ENCODE measurements at regions not wholly inside any gene's neighbourhood (a gene's known extent, or its start where the extent isn't known, plus 50 kb on each side); places are given as distances from the start of the nearest gene placed in this dataset.
A peak's percentile ranks its signal among the peaks of the same experiment; 100 is the strongest.
"Not testable (repeated sequence)": the region's sequence is repeated elsewhere in the genome, so short reads cannot be mapped to it uniquely, and the experiment has no call there.

DNA sequence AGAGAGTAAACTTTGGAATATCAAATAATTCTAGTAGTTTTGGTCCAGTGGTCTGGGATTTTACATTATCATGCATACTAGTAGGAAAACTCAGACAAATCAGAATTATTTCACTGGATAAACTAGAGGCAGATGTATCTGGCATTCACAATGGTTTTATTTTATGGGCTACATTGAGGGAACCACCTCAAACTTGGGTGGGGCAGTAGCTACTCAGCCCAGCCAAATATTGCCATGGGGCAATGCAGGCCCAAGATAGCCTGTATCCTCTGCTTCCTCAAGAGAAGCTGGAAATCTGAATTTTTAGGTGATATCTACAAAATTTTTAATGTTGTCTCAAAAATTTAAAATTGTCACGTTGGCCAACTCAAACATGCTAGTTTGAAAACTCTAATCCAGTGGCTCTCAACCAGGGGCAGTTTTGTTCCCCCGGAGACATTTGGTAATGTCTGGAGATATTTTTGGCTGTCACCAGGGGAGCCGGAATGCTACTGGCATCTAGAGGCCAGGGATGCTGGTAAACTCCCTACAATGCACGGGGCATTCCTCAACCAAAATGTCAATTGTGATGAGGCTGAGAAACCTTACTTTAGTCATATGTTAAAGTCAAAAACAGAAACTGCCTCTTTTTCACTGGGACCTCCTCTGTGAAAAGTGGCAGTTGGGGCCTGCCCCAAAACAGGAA lies 172.8 kb upstream of the SPRED2 start:
- DNase-seq (ENCODE audit: low read depth), result no peak

GRCh38 chr2:65604246-65604645 lies 171.8 kb upstream of the SPRED2 start:
- DNase-seq (ENCODE audit: low read depth), result peak; percentile 48

GRCh38 chr2:65602603-65603235 lies 170.3 kb upstream of the SPRED2 start:
- DNase-seq (ENCODE audit: low read depth), result no peak

- DNase-seq (ENCODE audit: low read depth), result not testable (repeated sequence)
Observed at GRCh38 chr2:65600871-65601270, 168.5 kb upstream of the SPRED2 start.

DNA sequence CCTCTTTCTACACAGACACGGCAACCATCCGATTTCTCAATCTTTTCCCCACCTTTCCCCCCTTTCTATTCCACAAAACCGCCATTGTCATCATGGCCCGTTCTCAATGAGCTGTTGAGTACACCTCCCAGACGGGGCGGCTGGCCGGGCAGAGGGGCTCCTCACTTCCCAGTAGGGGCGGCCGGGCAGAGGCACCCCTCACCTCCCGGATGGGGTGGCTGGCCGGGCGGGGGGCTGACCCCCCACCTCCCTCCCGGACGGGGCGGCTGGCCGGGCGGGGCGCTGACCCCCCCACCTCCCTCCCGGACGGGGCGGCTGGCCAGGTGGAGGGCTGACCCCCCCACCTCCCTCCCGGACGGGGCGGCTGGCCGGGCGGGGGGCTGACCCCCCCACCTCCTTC lies 168.0 kb upstream of the SPRED2 start:
- DNase-seq (ENCODE audit: low read depth), result not testable (repeated sequence)

DNA sequence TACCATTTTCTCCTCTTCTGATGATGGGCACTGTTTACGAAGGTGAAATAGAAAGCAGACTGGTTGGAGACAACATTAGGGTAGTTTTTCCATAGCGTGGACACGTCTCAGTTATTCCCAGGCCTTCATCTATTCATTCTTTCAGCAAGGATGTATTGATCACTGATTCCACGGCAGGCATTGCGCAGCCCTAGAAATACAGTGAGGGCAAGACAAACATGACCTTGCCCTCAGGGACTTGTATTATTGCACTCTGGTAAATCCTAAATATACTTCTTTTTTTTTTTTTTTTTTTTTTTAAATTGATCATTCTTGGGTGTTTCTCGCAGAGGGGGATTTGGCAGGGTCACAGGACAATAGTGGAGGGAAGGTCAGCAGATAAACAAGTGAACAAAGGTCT lies 167.3 kb upstream of the SPRED2 start:
- DNase-seq (ENCODE audit: low read depth), result no peak

- DNase-seq (ENCODE audit: low read depth), result no peak
Observed at GRCh38 chr2:65598996-65599395, 166.6 kb upstream of the SPRED2 start.

GRCh38 chr2:65598264-65598663 lies 165.9 kb upstream of the SPRED2 start:
- no peak for DNase-seq (ENCODE audit: low read depth)

DNA sequence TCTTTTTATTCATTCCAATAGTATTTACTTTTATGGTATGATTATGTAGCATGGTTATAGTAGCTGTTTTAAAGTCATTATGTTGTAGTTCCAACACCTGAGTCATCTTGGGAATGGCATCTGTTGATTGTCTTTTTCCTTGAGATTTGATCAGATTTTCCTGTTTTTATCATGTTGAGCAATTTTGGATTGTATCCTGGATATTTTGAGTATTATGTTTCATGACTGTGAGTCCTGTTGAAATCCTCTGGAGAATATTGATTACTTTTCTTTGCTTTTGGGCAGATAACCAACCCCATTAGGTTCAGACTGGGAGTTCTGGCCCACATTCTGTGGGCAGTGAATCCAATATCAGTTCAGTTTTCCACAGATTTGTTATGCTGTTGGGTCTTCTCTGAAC lies 163.2 kb upstream of the SPRED2 start:
- DNase-seq (ENCODE audit: low read depth), result no peak

GRCh38 chr2:65594150-65594549 lies 161.8 kb upstream of the SPRED2 start:
- no peak for DNase-seq (ENCODE audit: low read depth)

DNA sequence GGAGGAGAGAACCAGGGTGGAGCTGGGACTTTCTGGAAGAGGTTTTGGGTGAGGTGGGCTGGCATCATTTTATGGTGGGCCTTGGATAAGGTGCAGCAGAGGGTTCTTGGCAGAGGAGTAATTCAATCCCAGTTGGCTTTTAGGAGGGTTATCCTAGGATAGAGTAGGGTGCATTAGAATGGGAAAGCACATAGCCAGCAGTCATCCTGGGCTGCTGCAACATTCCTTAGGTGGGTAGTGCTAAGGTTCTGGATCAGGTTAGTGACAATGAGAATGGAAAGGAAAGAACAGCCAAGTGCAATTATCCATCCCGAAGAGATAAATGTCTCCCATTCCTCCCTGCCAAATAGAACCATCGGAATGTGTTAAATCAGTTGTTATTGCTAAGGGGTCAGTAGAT lies 157.3 kb upstream of the SPRED2 start:
- no peak for DNase-seq (ENCODE audit: low read depth)

GRCh38 chr2:65587779-65588178 lies 155.4 kb upstream of the SPRED2 start:
- no peak for DNase-seq (ENCODE audit: low read depth)

- DNase-seq (ENCODE audit: low read depth), result no peak
Observed at GRCh38 chr2:65586516-65586915, 154.1 kb upstream of the SPRED2 start.

- DNase-seq (ENCODE audit: low read depth), result no peak
Observed at GRCh38 chr2:65583061-65583460, 150.7 kb upstream of the SPRED2 start.

DNA sequence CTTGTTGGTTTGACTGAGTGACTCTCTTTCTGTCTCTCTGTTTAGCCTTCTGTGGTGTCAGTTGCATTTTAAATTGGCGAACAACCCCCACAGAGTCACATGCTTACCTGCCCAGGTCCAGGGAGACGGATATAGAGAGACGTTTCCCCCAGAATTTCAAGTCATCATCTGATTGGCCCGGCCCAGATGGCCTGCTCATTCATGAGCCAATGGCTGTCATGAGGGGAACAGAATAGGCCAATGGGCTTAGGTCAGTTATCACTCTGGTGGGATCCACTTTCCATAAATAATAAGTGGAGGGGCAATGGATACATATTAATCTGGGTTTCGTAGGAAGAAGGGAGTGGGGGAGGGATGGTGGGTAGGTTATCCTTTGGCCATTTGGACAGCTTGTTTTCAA lies 150.0 kb upstream of the SPRED2 start:
- DNase-seq (ENCODE audit: low read depth), result no peak

GRCh38 chr2:65580824-65581223 lies 148.4 kb upstream of the SPRED2 start:
- DNase-seq (ENCODE audit: low read depth), result no peak

GRCh38 chr2:65579506-65580235 lies 147.3 kb upstream of the SPRED2 start:
- DNase-seq (ENCODE audit: low read depth), result no peak

DNA sequence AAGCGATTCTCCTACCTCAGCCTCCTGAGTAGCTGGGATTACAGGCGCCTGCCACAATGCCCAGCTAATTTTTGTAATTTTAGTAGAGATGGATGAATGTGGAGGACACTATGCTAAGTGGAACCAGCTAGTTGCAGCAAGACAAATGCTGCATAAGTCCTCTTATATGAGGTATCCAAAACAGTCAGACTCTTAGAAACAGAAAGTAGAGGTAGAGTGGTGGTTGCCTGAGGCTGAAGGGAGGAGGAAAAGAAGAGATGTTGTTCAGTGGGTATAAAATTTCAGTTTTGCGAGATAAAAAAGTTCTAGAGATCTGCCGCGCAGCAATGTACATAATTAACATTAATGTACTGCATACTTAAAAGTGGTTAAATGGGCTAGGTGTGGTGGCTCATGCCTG lies 145.3 kb upstream of the SPRED2 start:
- peak; percentile 17 for DNase-seq (ENCODE audit: low read depth)

- peak; percentile 98 for DNase-seq (ENCODE audit: low read depth)
Observed at GRCh38 chr2:65576861-65577601, 144.6 kb upstream of the SPRED2 start.

- no peak for DNase-seq (ENCODE audit: low read depth)
Observed at GRCh38 chr2:65576278-65576677, 143.9 kb upstream of the SPRED2 start.

DNA sequence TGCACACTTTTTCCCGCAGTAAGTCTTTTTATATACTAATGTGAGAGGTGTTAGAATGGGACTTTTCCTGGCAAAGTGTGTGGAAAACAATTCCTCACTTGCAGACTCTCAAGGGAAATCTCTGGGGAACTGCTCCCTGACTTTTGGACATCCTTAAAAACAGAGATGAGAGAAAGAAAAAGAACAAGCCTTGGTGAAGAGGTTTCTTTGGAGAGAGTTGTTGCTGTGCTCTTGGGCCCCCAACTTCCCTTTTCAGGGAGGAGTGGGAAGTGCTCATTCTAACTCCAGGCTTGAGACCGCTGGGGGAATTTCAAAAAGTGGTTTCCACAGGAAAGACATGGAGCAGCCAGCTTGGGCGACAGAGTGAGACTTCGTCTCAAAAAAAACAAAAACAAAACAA lies 142.6 kb upstream of the SPRED2 start:
- no peak for DNase-seq (ENCODE audit: low read depth)

- DNase-seq (ENCODE audit: low read depth), result not testable (repeated sequence)
Observed at GRCh38 chr2:65568656-65569440, 136.4 kb upstream of the SPRED2 start.

Measured in ELR (cell line).